ENCODE measurements at regions not wholly inside any gene's neighbourhood (a gene's known extent, or its start where the extent isn't known, plus 50 kb on each side); places are given as distances from the start of the nearest gene placed in this dataset.
"Not testable (repeated sequence)": the region's sequence is repeated elsewhere in the genome, so short reads cannot be mapped to it uniquely, and the experiment has no call there.

- intact Hi-C loops (cut with micrococcal nuclease), result no loop called here
- Mint-ChIP-seq H3K4me3 (no peak overlapping the region), H3K27me3 (ENCODE audit: low read depth in 2 of 2) (peaks cover 21 to 33% of the 10 kb centered on the region in 2 donors), H3K4me1 (no peaks in the 10 kb centered on the region), H3K36me3 (no peaks in the 10 kb centered on the region), H3K9me3 (no peaks in the 10 kb centered on the region), H3K27ac (no peak overlapping the region)
- no peak overlapping the region for H3K27ac ChIP-seq (ENCODE audit: low read length)
- no peak overlapping the region for H3K4me3 ChIP-seq (ENCODE audit: low read length)
- peaks cover 2% of the 10 kb centered on the region for H3K27me3 ChIP-seq (ENCODE audit: control insufficient read depth, insufficient read depth, low read length)
- no peaks in the 10 kb centered on the region for H3K9me3 ChIP-seq (ENCODE audit: control insufficient read depth, insufficient read depth, low read length)
- no peaks in the 10 kb centered on the region for H3K4me1 ChIP-seq (ENCODE audit: control insufficient read depth, insufficient read depth, low read length)
- no peak for DNase-seq
- ATAC-seq, result no peak
- TF ChIP-seq CTCF (IDR thresholded peaks at IDR 0.05), result no peak
- no peaks in the 10 kb centered on the region for H3K36me3 ChIP-seq (ENCODE audit: control insufficient read depth, insufficient read depth, low read length)
- 69% methylated on average over 1 of the region's 1 CpG for WGBS (ENCODE audit: insufficient coverage)
These were observed 1206.2 kb downstream of the GATA3 start for GRCh38 chr10:9260690-9261089.

GRCh38 chr10:9262770-9263169 lies 1208.3 kb downstream of the GATA3 start:
- ATAC-seq (no peak), DNase-seq (no peak)
- Mint-ChIP-seq H3K4me1 (no peaks in the 10 kb centered on the region), H3K4me3 (no peak overlapping the region), H3K27ac (no peak overlapping the region), H3K27me3 (ENCODE audit: low read depth in 2 of 2) (peaks cover 12 to 43% of the 10 kb centered on the region in 2 donors), H3K9me3 (no peaks in the 10 kb centered on the region), H3K36me3 (no peaks in the 10 kb centered on the region)
- H3K36me3 ChIP-seq (ENCODE audit: control insufficient read depth, insufficient read depth, low read length), result no peaks in the 10 kb centered on the region
- H3K27me3 ChIP-seq (ENCODE audit: control insufficient read depth, insufficient read depth, low read length), result peaks cover 4% of the 10 kb centered on the region
- TF ChIP-seq CTCF (IDR thresholded peaks at IDR 0.05), result no peak
- intact Hi-C loops (cut with micrococcal nuclease), result no loop called here
- no peak overlapping the region for H3K4me3 ChIP-seq (ENCODE audit: low read length)
- no peaks in the 10 kb centered on the region for H3K4me1 ChIP-seq (ENCODE audit: control insufficient read depth, insufficient read depth, low read length)
- no peak overlapping the region for H3K27ac ChIP-seq (ENCODE audit: low read length)
- no CpG with 5 or more reads among the region's 1 CpG for WGBS (ENCODE audit: insufficient coverage)
- no peaks in the 10 kb centered on the region for H3K9me3 ChIP-seq (ENCODE audit: control insufficient read depth, insufficient read depth, low read length)

- Histone ChIP-seq H3K4me1 (ENCODE audit: control insufficient read depth, insufficient read depth, low read length) (no peaks in the 10 kb centered on the region), H3K9me3 (ENCODE audit: control insufficient read depth, insufficient read depth, low read length) (no peaks in the 10 kb centered on the region), H3K36me3 (ENCODE audit: control insufficient read depth, insufficient read depth, low read length) (no peaks in the 10 kb centered on the region), H3K4me3 (ENCODE audit: low read length) (no peak overlapping the region), H3K27ac (ENCODE audit: low read length) (no peak overlapping the region), H3K27me3 (ENCODE audit: control insufficient read depth, insufficient read depth, low read length) (peaks cover 2% of the 10 kb centered on the region)
- ATAC-seq, result no peak
- H3K4me1 Mint-ChIP-seq, result no peaks in the 10 kb centered on the region
- H3K36me3 Mint-ChIP-seq, result no peaks in the 10 kb centered on the region
- H3K9me3 Mint-ChIP-seq, result no peaks in the 10 kb centered on the region
- no peak overlapping the region for H3K4me3 Mint-ChIP-seq
- 90% methylated on average over 3 of the region's 5 CpGs for WGBS (ENCODE audit: insufficient coverage)
- DNase-seq, result no peak
- H3K27me3 Mint-ChIP-seq (ENCODE audit: low read depth in 2 of 2), result peaks cover 16 to 41% of the 10 kb centered on the region in 2 donors
- intact Hi-C loops (cut with micrococcal nuclease), result no loop called here
- no peak for TF ChIP-seq CTCF (IDR thresholded peaks at IDR 0.05)
- no peak overlapping the region for H3K27ac Mint-ChIP-seq
These were observed 1213.7 kb downstream of the GATA3 start for GRCh38 chr10:9268176-9268575.

GRCh38 chr10:9273126-9273833 lies 1218.8 kb downstream of the GATA3 start:
- H3K4me3 ChIP-seq (ENCODE audit: low read length); DNase-seq; H3K36me3 Mint-ChIP-seq; H3K4me3 Mint-ChIP-seq; H3K27ac ChIP-seq (ENCODE audit: low read length); H3K27me3 ChIP-seq (ENCODE audit: control insufficient read depth, insufficient read depth, low read length); intact Hi-C loops (cut with micrococcal nuclease); ATAC-seq; H3K4me1 ChIP-seq (ENCODE audit: control insufficient read depth, insufficient read depth, low read length); H3K4me1 Mint-ChIP-seq; H3K36me3 ChIP-seq (ENCODE audit: control insufficient read depth, insufficient read depth, low read length); H3K27ac Mint-ChIP-seq; H3K9me3 Mint-ChIP-seq; H3K9me3 ChIP-seq (ENCODE audit: control insufficient read depth, insufficient read depth, low read length): not testable (repeated sequence)
- 92% methylated on average over 40 of the region's 61 CpGs for WGBS (ENCODE audit: insufficient coverage)
- peaks cover 14 to 28% of the 10 kb centered on the region in 2 donors for H3K27me3 Mint-ChIP-seq (ENCODE audit: low read depth in 2 of 2)
